ENCODE measurements at regions not wholly inside any gene's neighbourhood (a gene's known extent, or its start where the extent isn't known, plus 50 kb on each side); places are given as distances from the start of the nearest gene placed in this dataset.
"Not testable (repeated sequence)": the region's sequence is repeated elsewhere in the genome, so short reads cannot be mapped to it uniquely, and the experiment has no call there.

DNA sequence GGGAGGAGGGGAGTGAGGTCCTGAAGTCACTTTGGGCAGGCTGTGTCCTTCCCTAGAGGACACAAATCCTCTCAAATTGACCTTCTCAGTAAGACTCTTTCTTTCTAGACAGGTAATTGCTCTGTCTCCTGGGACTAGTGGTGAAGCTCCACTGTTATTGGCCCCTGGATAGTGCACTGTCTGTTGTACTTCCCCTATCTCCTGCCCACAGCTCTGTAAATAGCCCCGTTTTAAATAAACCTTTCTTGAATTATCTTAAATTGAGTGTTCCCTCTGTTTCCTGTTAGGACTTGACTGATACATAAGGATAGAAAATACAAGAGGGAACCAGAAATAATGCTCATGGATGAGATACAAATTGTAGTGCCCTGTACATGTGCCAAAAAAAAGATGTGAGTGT is 229.5 kb upstream of the USP24 start:
- Histone ChIP-seq H3K9me3 (ENCODE audit: control insufficient read depth in 2 of 3, insufficient read depth in 1 of 3, low read length in 3 of 3) (no peaks in the 10 kb centered on the region), H3K27ac (ENCODE audit: low read depth in 2 of 2, low read length in 2 of 2) (no peak overlapping the region), H3K4me3 (ENCODE audit: low read length in 3 of 3) (no peak overlapping the region), H3K27me3 (ENCODE audit: control insufficient read depth, insufficient read depth, low read length) (no peaks in the 10 kb centered on the region), H3K36me3 (ENCODE audit: control insufficient read depth in 2 of 3, insufficient read depth in 3 of 3, low read length in 3 of 3) (no peaks in the 10 kb centered on the region), H3K9ac (ENCODE audit: low read length in 3 of 3) (no peak overlapping the region), H3K4me1 (ENCODE audit: control insufficient read depth in 2 of 3, insufficient read depth in 2 of 3, low read depth in 1 of 3, low read length in 3 of 3) (no peaks in the 10 kb centered on the region)
- intact Hi-C loops (cut with DNase I) = no loop called here
- FAIRE-seq = no peak
- no peak for DNase-seq
- TF ChIP-seq CTCF (IDR thresholded peaks at IDR 0.05; ENCODE audit: borderline replicate concordance, extremely low read depth, insufficient read depth) = no peak

DNA sequence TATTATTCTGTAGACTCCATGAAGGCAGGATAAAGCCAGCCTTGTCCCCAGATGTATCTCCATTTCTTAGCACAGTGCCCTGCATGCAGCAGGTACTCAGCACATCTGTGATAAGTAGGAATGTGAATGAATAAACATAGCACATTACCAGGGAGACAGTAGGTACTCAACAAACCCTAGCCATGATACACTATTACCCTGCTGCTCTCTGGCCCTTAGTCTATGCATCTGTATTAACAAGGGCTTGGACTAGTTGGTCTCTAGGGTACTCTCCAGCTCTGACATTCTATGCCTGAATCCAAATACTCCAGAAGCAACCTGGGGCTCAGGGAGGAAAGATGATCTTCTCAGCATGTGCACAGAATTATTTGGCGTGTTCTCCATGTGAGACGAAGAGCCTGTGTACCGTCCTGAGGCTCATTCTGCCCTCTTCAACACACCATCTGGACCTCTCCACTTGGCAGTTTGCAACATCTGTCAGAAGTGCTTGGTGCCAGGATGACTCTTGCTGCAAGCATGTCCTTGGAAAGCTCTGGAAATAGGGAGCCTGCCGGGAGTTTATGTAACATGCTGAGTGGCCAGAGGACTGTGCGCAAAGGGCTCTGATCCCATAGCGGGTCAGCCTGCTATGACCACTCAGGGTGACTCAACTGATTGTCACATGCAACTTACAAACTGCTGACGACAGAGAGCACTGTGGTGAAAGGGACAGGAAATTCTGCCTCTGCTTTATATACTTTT is 228.2 kb upstream of the USP24 start:
- Histone ChIP-seq H3K36me3 (ENCODE audit: control insufficient read depth in 2 of 3, insufficient read depth in 3 of 3, low read length in 3 of 3) (no peaks in the 10 kb centered on the region), H3K9ac (ENCODE audit: low read length in 3 of 3) (no peak overlapping the region), H3K4me1 (ENCODE audit: control insufficient read depth in 2 of 3, insufficient read depth in 2 of 3, low read depth in 1 of 3, low read length in 3 of 3) (no peaks in the 10 kb centered on the region), H3K9me3 (ENCODE audit: control insufficient read depth in 2 of 3, insufficient read depth in 1 of 3, low read length in 3 of 3) (no peaks in the 10 kb centered on the region), H3K27ac (ENCODE audit: low read depth in 2 of 2, low read length in 2 of 2) (no peak overlapping the region), H3K27me3 (ENCODE audit: control insufficient read depth, insufficient read depth, low read length) (no peaks in the 10 kb centered on the region), H3K4me3 (ENCODE audit: low read length in 3 of 3) (no peak overlapping the region)
- DNase-seq (peak in 1 of 5 donors; percentile 85), FAIRE-seq (no peak)
- intact Hi-C loops (cut with DNase I) = no loop called here
- TF ChIP-seq CTCF (IDR thresholded peaks at IDR 0.05; ENCODE audit: borderline replicate concordance, extremely low read depth, insufficient read depth) = peak; percentile 13

- no peak overlapping the region for H3K27ac ChIP-seq (ENCODE audit: low read depth in 2 of 2, low read length in 2 of 2)
- no peaks in the 10 kb centered on the region for H3K9me3 ChIP-seq (ENCODE audit: control insufficient read depth in 2 of 3, insufficient read depth in 1 of 3, low read length in 3 of 3)
- H3K4me1 ChIP-seq (ENCODE audit: control insufficient read depth in 2 of 3, insufficient read depth in 2 of 3, low read depth in 1 of 3, low read length in 3 of 3) = no peaks in the 10 kb centered on the region
- FAIRE-seq (no peak), DNase-seq (no peak)
- no peak for TF ChIP-seq CTCF (IDR thresholded peaks at IDR 0.05; ENCODE audit: borderline replicate concordance, extremely low read depth, insufficient read depth)
- H3K36me3 ChIP-seq (ENCODE audit: control insufficient read depth in 2 of 3, insufficient read depth in 3 of 3, low read length in 3 of 3) = no peaks in the 10 kb centered on the region
- no peak overlapping the region for H3K4me3 ChIP-seq (ENCODE audit: low read length in 3 of 3)
- no peak overlapping the region for H3K9ac ChIP-seq (ENCODE audit: low read length in 3 of 3)
- H3K27me3 ChIP-seq (ENCODE audit: control insufficient read depth, insufficient read depth, low read length) = no peaks in the 10 kb centered on the region
- intact Hi-C loops (cut with DNase I) = no loop called here
These were observed 226.3 kb upstream of the USP24 start for GRCh38 chr1:55441489-55441888.

DNA sequence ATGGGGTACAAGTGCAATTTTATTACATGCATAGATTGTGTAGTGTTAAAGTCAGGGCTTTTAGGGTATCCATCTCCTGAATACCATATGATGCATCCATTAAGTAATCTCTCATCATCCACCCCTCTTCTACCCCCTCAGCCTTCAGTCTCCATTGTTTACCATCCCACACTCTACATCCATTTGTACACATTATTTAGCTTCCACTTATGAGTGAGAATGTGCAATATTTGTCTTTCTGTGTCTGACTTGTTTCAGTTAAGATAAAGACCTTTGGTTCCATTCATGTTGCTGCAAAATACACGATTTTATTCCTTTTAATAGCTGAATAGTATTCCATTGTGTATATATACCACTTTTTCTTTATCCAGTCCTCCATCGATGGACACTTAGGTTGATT is 222.5 kb upstream of the USP24 start:
- DNase-seq = no peak
- no peak overlapping the region for H3K27ac ChIP-seq (ENCODE audit: low read depth in 2 of 2, low read length in 2 of 2)
- FAIRE-seq = no peak
- no peak for TF ChIP-seq CTCF (IDR thresholded peaks at IDR 0.05; ENCODE audit: borderline replicate concordance, extremely low read depth, insufficient read depth)
- H3K36me3 ChIP-seq (ENCODE audit: control insufficient read depth in 2 of 3, insufficient read depth in 3 of 3, low read length in 3 of 3) = no peaks in the 10 kb centered on the region
- H3K9me3 ChIP-seq (ENCODE audit: control insufficient read depth in 2 of 3, insufficient read depth in 1 of 3, low read length in 3 of 3) = no peaks in the 10 kb centered on the region
- H3K9ac ChIP-seq (ENCODE audit: low read length in 3 of 3) = no peak overlapping the region
- intact Hi-C loops (cut with DNase I) = no loop called here
- H3K4me1 ChIP-seq (ENCODE audit: control insufficient read depth in 2 of 3, insufficient read depth in 2 of 3, low read depth in 1 of 3, low read length in 3 of 3) = no peaks in the 10 kb centered on the region
- no peaks in the 10 kb centered on the region for H3K27me3 ChIP-seq (ENCODE audit: control insufficient read depth, insufficient read depth, low read length)
- no peak overlapping the region for H3K4me3 ChIP-seq (ENCODE audit: low read length in 3 of 3)

GRCh38 chr1:55430720-55431119 is 215.6 kb upstream of the USP24 start:
- H3K27me3 ChIP-seq (ENCODE audit: control insufficient read depth, insufficient read depth, low read length); FAIRE-seq; H3K9ac ChIP-seq (ENCODE audit: low read length in 3 of 3); H3K9me3 ChIP-seq (ENCODE audit: control insufficient read depth in 2 of 3, insufficient read depth in 1 of 3, low read length in 3 of 3); H3K4me3 ChIP-seq (ENCODE audit: low read length in 3 of 3); H3K27ac ChIP-seq (ENCODE audit: low read depth in 2 of 2, low read length in 2 of 2); H3K4me1 ChIP-seq (ENCODE audit: control insufficient read depth in 2 of 3, insufficient read depth in 2 of 3, low read depth in 1 of 3, low read length in 3 of 3); DNase-seq; H3K36me3 ChIP-seq (ENCODE audit: control insufficient read depth in 2 of 3, insufficient read depth in 3 of 3, low read length in 3 of 3); intact Hi-C loops (cut with DNase I): not testable (repeated sequence)

Data from kidney (tissue), 13 donors.